ENCODE measurements at regions not wholly inside any gene's neighbourhood (a gene's known extent, or its start where the extent isn't known, plus 50 kb on each side); places are given as distances from the start of the nearest gene placed in this dataset.

GRCh38 chr4:137451172-137451825, 81.0 kb downstream of the PCDH18 start:
- DNase-seq, result no peak
- peaks cover 6% of the 10 kb centered on the region for H3K9me3 Mint-ChIP-seq
- no peaks in the 10 kb centered on the region for H3K36me3 Mint-ChIP-seq (ENCODE audit: low read depth)
- TF ChIP-seq CTCF (IDR thresholded peaks at IDR 0.05), result no peak
- H3K4me3 Mint-ChIP-seq, result no peak overlapping the region
- H3K27ac Mint-ChIP-seq, result no peak overlapping the region
- H3K4me1 Mint-ChIP-seq, result peaks cover 4% of the 10 kb centered on the region
- H3K27me3 Mint-ChIP-seq (ENCODE audit: low read depth, poor library complexity), result no peaks in the 10 kb centered on the region

GRCh38 chr4:137448402-137448801, 83.9 kb downstream of the PCDH18 start:
- peaks cover 6% of the 10 kb centered on the region for H3K9me3 Mint-ChIP-seq
- H3K4me1 Mint-ChIP-seq, result peaks cover 9% of the 10 kb centered on the region
- TF ChIP-seq CTCF (IDR thresholded peaks at IDR 0.05), result no peak
- H3K27me3 Mint-ChIP-seq (ENCODE audit: low read depth, poor library complexity), result no peaks in the 10 kb centered on the region
- H3K27ac Mint-ChIP-seq, result no peak overlapping the region
- DNase-seq, result no peak
- H3K4me3 Mint-ChIP-seq, result no peak overlapping the region
- H3K36me3 Mint-ChIP-seq (ENCODE audit: low read depth), result no peaks in the 10 kb centered on the region

DNA sequence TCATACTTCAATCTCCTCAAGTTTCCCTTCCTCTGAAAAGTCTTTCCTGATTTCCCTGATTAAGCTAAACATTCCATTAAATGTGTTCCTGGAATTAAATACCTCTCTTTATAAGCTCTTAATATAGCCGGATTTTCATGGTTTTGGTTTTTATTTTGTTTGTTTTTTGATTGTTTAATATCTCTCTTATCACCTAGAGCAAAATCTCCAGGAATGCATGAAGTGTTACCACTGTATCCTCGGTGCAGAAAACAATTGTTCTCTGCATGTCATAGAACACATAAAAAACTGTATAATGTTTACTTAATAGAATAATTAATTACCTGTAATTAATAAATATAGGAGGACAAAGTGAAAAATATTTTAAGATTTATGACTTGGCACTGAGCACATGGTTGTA, 86.2 kb downstream of the PCDH18 start:
- TF ChIP-seq CTCF (IDR thresholded peaks at IDR 0.05), result no peak
- Mint-ChIP-seq H3K4me1 (peaks cover 5% of the 10 kb centered on the region), H3K27ac (no peak overlapping the region), H3K27me3 (ENCODE audit: low read depth, poor library complexity) (no peaks in the 10 kb centered on the region), H3K9me3 (no peaks in the 10 kb centered on the region), H3K4me3 (no peak overlapping the region), H3K36me3 (ENCODE audit: low read depth) (no peaks in the 10 kb centered on the region)
- no peak for DNase-seq

DNA sequence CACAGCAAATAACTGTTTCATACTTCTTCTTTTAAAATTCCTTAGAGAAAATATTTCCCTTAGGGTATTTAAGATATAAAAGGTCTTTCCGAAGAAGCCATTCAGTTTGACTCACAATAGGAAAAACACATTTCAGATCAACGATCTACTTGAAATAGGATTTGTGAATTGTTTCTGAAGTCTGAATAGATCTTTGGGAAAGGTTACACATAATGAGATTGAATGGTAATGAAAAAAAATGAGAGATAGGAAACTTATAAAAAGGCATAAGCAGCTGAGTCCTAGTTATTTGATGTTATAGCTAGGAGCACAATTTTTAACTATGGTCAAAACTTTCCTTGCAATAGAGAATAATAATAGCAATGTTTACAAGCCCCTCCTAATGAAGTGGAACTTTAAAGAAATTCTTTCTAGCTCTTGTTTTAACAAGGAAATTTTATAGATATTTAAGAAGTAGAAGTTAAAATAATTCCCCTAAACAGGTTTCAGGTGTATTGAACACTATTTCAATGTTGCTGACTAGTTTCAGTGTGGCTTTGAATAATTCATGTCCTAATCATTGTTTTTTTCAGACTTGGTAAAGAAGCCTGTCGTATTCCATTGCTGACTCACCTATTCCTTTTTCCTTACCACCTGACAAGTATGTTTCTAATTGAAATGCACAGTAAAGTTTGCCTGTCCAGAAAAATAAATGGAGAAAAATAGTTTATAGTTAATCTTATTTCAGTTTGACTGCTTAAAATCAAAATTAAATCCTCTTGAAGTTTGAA, 89.1 kb downstream of the PCDH18 start:
- Mint-ChIP-seq H3K36me3 (ENCODE audit: low read depth) (no peaks in the 10 kb centered on the region), H3K4me1 (peaks cover 5% of the 10 kb centered on the region), H3K27me3 (ENCODE audit: low read depth, poor library complexity) (no peaks in the 10 kb centered on the region), H3K27ac (no peak overlapping the region), H3K9me3 (no peaks in the 10 kb centered on the region), H3K4me3 (no peak overlapping the region)
- TF ChIP-seq CTCF (IDR thresholded peaks at IDR 0.05), result no peak
- no peak for DNase-seq

DNA sequence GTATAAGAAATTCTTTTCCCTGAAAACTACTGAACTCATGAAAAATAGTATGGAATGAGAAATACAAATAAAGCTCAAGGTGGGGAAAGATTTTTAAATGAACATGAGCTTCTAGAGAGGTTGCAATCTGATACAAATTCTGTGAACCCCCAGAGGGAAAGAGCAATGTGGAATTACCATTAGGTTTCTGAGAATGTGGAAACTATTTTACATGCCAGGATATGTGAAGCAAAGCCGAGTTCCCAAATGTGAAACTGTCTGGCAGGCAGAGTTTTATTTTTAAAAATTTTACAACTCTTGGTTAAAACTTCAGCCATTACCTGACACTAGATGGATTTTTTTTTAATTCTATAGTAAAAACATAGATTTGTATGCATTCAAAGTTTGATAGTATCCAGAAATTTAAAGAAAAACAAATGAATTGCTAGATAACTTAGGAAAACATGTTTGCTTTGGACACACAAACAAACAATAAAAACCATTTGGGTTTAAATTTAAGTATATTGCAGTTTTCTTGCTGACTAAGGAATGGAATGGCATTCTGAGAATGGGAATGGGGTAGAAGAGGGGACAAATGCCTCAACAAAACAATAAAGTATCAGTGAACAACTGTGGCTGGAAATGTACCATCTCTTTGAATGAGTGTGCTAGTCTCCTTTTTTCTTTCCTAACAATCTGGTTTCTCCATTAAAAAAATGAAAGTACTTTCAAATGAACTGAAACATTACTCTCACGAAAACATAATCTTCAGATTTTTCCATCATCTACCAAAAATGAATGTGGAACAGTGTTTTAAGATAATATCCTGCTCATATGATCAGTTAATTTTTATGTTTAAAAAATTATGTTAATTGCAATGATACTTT, 99.6 kb downstream of the PCDH18 start:
- H3K36me3 Mint-ChIP-seq (ENCODE audit: low read depth), result peaks cover 4% of the 10 kb centered on the region
- no peaks in the 10 kb centered on the region for H3K4me1 Mint-ChIP-seq
- peaks cover 5% of the 10 kb centered on the region for H3K27me3 Mint-ChIP-seq (ENCODE audit: low read depth, poor library complexity)
- peaks cover 5% of the 10 kb centered on the region for H3K9me3 Mint-ChIP-seq
- H3K27ac Mint-ChIP-seq, result no peak overlapping the region
- no peak overlapping the region for H3K4me3 Mint-ChIP-seq
- TF ChIP-seq CTCF (IDR thresholded peaks at IDR 0.05), result no peak
- no peak for DNase-seq

Measured in nephron progenitor cell (in vitro differentiated cells).